WTC11 (cell line): ENCODE measurements at regions not wholly inside any gene's neighbourhood (a gene's known extent, or its start where the extent isn't known, plus 50 kb on each side); places are given as distances from the start of the nearest gene placed in this dataset.

ENCODE experiments used
- ATAC-seq: fragments of 200-7000 bp; cut with Tn5 transposase; 2 replicates; pipeline ENCODE4 v1.10.0; 2021; ENCODE audit warnings: mild to moderate bottlenecking, moderate library complexity
- CTCF ChIA-PET: fragments of 300-600 bp; sonication (Branson Sonifier 250); formaldehyde crosslinking; loops from one replicate; lab custom pipeline; 2021; ENCODE audit warnings: antibody characterized with exemption; lab: Charles Lee
- POLR2A ChIA-PET: fragments of 350-600 bp; sonication (Branson Sonifier 250); formaldehyde crosslinking; loops from one replicate; lab custom pipeline; 2021; ENCODE audit warnings: antibody characterized with exemption; lab: Charles Lee
- DNase-seq: peaks from one replicate; pipeline ENCODE4 v3.0.0; 2021; ENCODE audit warnings: low spot score
- H3K27ac Mint-ChIP-seq: 2 replicates; pipeline ENCODE4 v1.8.0; 2021; ENCODE audit warnings: mixed read lengths
- H3K27me3 Mint-ChIP-seq: 2 replicates; pipeline ENCODE4 v1.8.0; 2021; ENCODE audit warnings: low read depth, mild to moderate bottlenecking, moderate library complexity, mixed read lengths
- H3K36me3 Mint-ChIP-seq: 2 replicates; pipeline ENCODE4 v1.8.0; 2021; ENCODE audit warnings: mixed read lengths
- H3K4me1 Mint-ChIP-seq: 2 replicates; pipeline ENCODE4 v1.8.0; 2022; ENCODE audit warnings: mixed read lengths
- H3K4me3 Mint-ChIP-seq: 2 replicates; pipeline ENCODE4 v1.8.0; 2021; ENCODE audit warnings: mild to moderate bottlenecking, moderate library complexity, mixed read lengths
- H3K9me3 Mint-ChIP-seq: 2 replicates; pipeline ENCODE4 v1.8.0; 2021; ENCODE audit warnings: mixed read lengths
- ATF2 ChIP-seq: sonication (generic); formaldehyde crosslinking; IDR thresholded peaks from 2 replicates; pipeline ENCODE4 v1.8.1; 2022; ENCODE audit warnings: low read depth, missing genetic modification reagents, borderline replicate concordance
- ATF3 ChIP-seq: sonication (generic); formaldehyde crosslinking; conservative IDR thresholded peaks from 2 replicates; pipeline ENCODE4 v1.8.1; 2022; ENCODE audit warnings: mild to moderate bottlenecking, missing genetic modification reagents
- CREB1 ChIP-seq: sonication (generic); formaldehyde crosslinking; IDR thresholded peaks from 2 replicates; pipeline ENCODE4 v1.8.0; 2023; ENCODE audit warnings: mild to moderate bottlenecking, missing genetic modification reagents
- CTCF ChIP-seq: fragments of 200-600 bp; IDR thresholded peaks from 2 replicates; pipeline ENCODE4 v1.8.0; 2022; ENCODE audit warnings: antibody characterized with exemption
- EMX1 ChIP-seq: fragments of 250-450 bp; sonication (Bioruptor Pico); IDR thresholded peaks from 2 replicates; pipeline ENCODE4 v1.8.0; 2021; ENCODE audit warnings: mild to moderate bottlenecking
- ERG ChIP-seq: fragments of 250-450 bp; sonication (Bioruptor Pico); IDR thresholded peaks from 2 replicates; pipeline ENCODE4 v1.8.0; 2021; ENCODE audit warnings: mild to moderate bottlenecking
- ESRRA ChIP-seq: sonication (generic); formaldehyde crosslinking; IDR thresholded peaks from 2 replicates; pipeline ENCODE4 v1.8.1; 2022; ENCODE audit warnings: mild to moderate bottlenecking, missing genetic modification reagents, borderline replicate concordance
- FOXK1 ChIP-seq: sonication (generic); formaldehyde crosslinking; IDR thresholded peaks from 2 replicates; pipeline ENCODE4 v1.8.0; 2022; ENCODE audit warnings: mild to moderate bottlenecking, moderate library complexity, missing genetic modification reagents
- GTF2I ChIP-seq: fragments of 250-450 bp; sonication (Bioruptor Pico); conservative IDR thresholded peaks from 2 replicates; pipeline ENCODE4 v1.4.0; 2021; ENCODE audit warnings: mild to moderate bottlenecking
- IRF1 ChIP-seq: sonication (generic); formaldehyde crosslinking; IDR thresholded peaks from 2 replicates; pipeline ENCODE4 v1.8.0; 2023; ENCODE audit warnings: missing genetic modification reagents
- IRF2 ChIP-seq: sonication (generic); formaldehyde crosslinking; IDR thresholded peaks from 2 replicates; pipeline ENCODE4 v1.8.0; 2022; ENCODE audit warnings: low read depth, missing genetic modification reagents, borderline replicate concordance
- NFATC4 ChIP-seq: fragments of 250-450 bp; sonication (Bioruptor Pico); IDR thresholded peaks from 2 replicates; pipeline ENCODE4 v1.9.0; 2021; ENCODE audit warnings: mild to moderate bottlenecking
- NFE2L1 ChIP-seq: sonication (generic); formaldehyde crosslinking; IDR thresholded peaks from 2 replicates; pipeline ENCODE4 v1.8.1; 2023; ENCODE audit warnings: missing genetic modification reagents
- NR2C2 ChIP-seq: sonication (generic); formaldehyde crosslinking; IDR thresholded peaks from 2 replicates; pipeline ENCODE4 v1.8.0; 2022; ENCODE audit warnings: mild to moderate bottlenecking, missing genetic modification reagents
- PRDM15 ChIP-seq: sonication (generic); formaldehyde crosslinking; IDR thresholded peaks from 2 replicates; pipeline ENCODE4 v1.8.0; 2022; ENCODE audit warnings: missing genetic modification reagents
- PRRX2 ChIP-seq: fragments of 250-450 bp; sonication (Bioruptor Pico); IDR thresholded peaks from 2 replicates; pipeline ENCODE4 v1.8.0; 2021; ENCODE audit warnings: mild to moderate bottlenecking
- SP1 ChIP-seq: sonication (generic); formaldehyde crosslinking; conservative IDR thresholded peaks from 2 replicates; pipeline ENCODE4 v1.8.1; 2022; ENCODE audit warnings: missing genetic modification reagents
- ZBTB21 ChIP-seq: sonication (generic); formaldehyde crosslinking; IDR thresholded peaks from 2 replicates; pipeline ENCODE4 v1.8.1; 2023; ENCODE audit warnings: mild to moderate bottlenecking, missing genetic modification reagents, borderline replicate concordance
- ZBTB43 ChIP-seq: sonication (generic); formaldehyde crosslinking; IDR thresholded peaks from 2 replicates; pipeline ENCODE4 v1.8.1; 2023; ENCODE audit warnings: mild to moderate bottlenecking, missing genetic modification reagents
- ZNF423 ChIP-seq: fragments of 250-450 bp; sonication (Bioruptor Pico); IDR thresholded peaks from 2 replicates; pipeline ENCODE4 v2.1.2; 2022; ENCODE audit warnings: mild to moderate bottlenecking, moderate library complexity
- ZNF425 ChIP-seq: fragments of 250-450 bp; sonication (Bioruptor Pico); conservative IDR thresholded peaks from 2 replicates; pipeline ENCODE4 v1.9.0; 2021; ENCODE audit warnings: mild to moderate bottlenecking
- ZSCAN18 ChIP-seq: fragments of 250-450 bp; sonication (Bioruptor Pico); IDR thresholded peaks from 2 replicates; pipeline ENCODE4 v2.1.2; 2022; ENCODE audit warnings: mild to moderate bottlenecking, moderate library complexity

GRCh38 chr10:78280604-78281003 is 246.9 kb downstream of the RPS24 start:
- no peaks in the 10 kb centered on the region for H3K9me3 Mint-ChIP-seq
- DNase-seq (no peak), ATAC-seq (no peak)
- no peaks in the 10 kb centered on the region for H3K36me3 Mint-ChIP-seq
- H3K27me3 Mint-ChIP-seq, result peaks cover 7% of the 10 kb centered on the region
- CTCF ChIA-PET, result interaction anchor here (1.3 kb wide), 1 partner anchor 20 kb away, joined by 4 read pairs; no protein-coding TSS in a partner anchor
- peaks cover 32% of the 10 kb centered on the region for H3K4me1 Mint-ChIP-seq
- TF ChIP-seq ZBTB43 (CRISPR knock-in tag), result no peak
- TF ChIP-seq NFATC4 (CRISPR knock-in tag), result no peak
- TF ChIP-seq ATF2, result no peak
- no peak for TF ChIP-seq ZBTB21
- no peak for TF ChIP-seq ZSCAN18 (CRISPR knock-in tag)
- TF ChIP-seq ATF3 (CRISPR knock-in tag), result no peak
- no peak for TF ChIP-seq ZNF423 (CRISPR knock-in tag)
- TF ChIP-seq EMX1, result no peak
- no peak for TF ChIP-seq IRF2 (CRISPR knock-in tag)
- TF ChIP-seq ERG (CRISPR knock-in tag), result no peak
- no peak for TF ChIP-seq CTCF
- POLR2A ChIA-PET, result no interaction called here
- H3K27ac Mint-ChIP-seq, result no peak overlapping the region
- H3K4me3 Mint-ChIP-seq, result no peak overlapping the region

GRCh38 chr10:78281627-78282026 is 248.0 kb downstream of the RPS24 start:
- CTCF ChIA-PET, result interaction anchor here (1.3 to 3.7 kb wide), 3 partner anchors 21 to 235 kb away, joined by 3 to 12 read pairs (median 4); no protein-coding TSS in a partner anchor
- Mint-ChIP-seq H3K27me3 (peaks cover 7% of the 10 kb centered on the region), H3K36me3 (no peaks in the 10 kb centered on the region), H3K4me1 (peaks cover 36% of the 10 kb centered on the region), H3K27ac (no peak overlapping the region), H3K4me3 (no peak overlapping the region), H3K9me3 (no peaks in the 10 kb centered on the region)
- ATAC-seq (no peak), DNase-seq (no peak)
- POLR2A ChIA-PET, result no interaction called here
- TF ChIP-seq ATF3 (CRISPR knock-in tag) (no peak), NR2C2 (CRISPR knock-in tag) (no peak), CREB1 (no peak), FOXK1 (no peak), SP1 (CRISPR knock-in tag) (no peak), PRRX2 (CRISPR knock-in tag) (no peak), PRDM15 (CRISPR knock-in tag) (no peak), NFATC4 (CRISPR knock-in tag) (no peak), ZNF425 (no peak), GTF2I (CRISPR knock-in tag) (no peak), ESRRA (CRISPR knock-in tag) (no peak), EMX1 (no peak), NFE2L1 (no peak), IRF1 (CRISPR knock-in tag) (no peak)
